Neural progenitor cell (in vitro differentiated cells): ENCODE measurements at regions not wholly inside any gene's neighbourhood (a gene's known extent, or its start where the extent isn't known, plus 50 kb on each side); places are given as distances from the start of the nearest gene placed in this dataset.

Source experiments
- EZH2 ChIP-seq: fragments of 200-600 bp; sonication (generic); IDR thresholded peaks from 2 replicates; pipeline ENCODE4 v1.6.1; 2017; ENCODE audit warnings: antibody characterized with exemption, mild to moderate bottlenecking, moderate library complexity
- TF ChIP-seq, protein P1 (sequence below): fragments of 200-600 bp; sonication (generic); IDR thresholded peaks from 2 replicates; pipeline ENCODE4 v1.5.1; 2017; ENCODE audit warnings: antibody characterized with exemption, mild to moderate bottlenecking

DNA sequence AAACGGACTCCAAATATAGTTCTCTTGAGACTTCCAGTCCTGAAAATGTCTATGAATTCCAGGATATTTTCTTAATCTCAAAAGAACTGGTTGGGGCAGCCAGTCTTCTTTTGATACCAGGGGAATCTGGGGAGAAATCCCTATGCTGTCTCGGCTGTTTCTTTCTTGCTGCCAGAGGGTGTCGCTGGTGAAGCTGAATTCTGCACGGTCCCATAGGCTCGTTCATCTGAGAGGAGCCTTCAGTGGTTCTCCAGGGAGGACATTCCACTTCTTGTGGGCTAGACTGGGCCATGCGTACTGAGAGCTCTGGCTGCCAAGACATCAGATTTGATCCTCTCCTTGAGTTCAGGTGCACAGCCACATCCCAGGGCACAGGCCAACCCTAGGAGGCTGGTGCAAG, 155.0 kb upstream of the CLINT1 start:
- TF ChIP-seq, protein P1, sequence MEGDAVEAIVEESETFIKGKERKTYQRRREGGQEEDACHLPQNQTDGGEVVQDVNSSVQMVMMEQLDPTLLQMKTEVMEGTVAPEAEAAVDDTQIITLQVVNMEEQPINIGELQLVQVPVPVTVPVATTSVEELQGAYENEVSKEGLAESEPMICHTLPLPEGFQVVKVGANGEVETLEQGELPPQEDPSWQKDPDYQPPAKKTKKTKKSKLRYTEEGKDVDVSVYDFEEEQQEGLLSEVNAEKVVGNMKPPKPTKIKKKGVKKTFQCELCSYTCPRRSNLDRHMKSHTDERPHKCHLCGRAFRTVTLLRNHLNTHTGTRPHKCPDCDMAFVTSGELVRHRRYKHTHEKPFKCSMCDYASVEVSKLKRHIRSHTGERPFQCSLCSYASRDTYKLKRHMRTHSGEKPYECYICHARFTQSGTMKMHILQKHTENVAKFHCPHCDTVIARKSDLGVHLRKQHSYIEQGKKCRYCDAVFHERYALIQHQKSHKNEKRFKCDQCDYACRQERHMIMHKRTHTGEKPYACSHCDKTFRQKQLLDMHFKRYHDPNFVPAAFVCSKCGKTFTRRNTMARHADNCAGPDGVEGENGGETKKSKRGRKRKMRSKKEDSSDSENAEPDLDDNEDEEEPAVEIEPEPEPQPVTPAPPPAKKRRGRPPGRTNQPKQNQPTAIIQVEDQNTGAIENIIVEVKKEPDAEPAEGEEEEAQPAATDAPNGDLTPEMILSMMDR = peak; percentile 65
- TF ChIP-seq EZH2 = no peak
